ENCODE measurements at regions not wholly inside any gene's neighbourhood (a gene's known extent, or its start where the extent isn't known, plus 50 kb on each side); places are given as distances from the start of the nearest gene placed in this dataset.

- TF ChIP-seq CTCF (IDR thresholded peaks at IDR 0.05; ENCODE audit: low read length) (no peak), EZH2 (IDR thresholded peaks at IDR 0.05; ENCODE audit: borderline replicate concordance, low read length) (no peak)
Observed at GRCh38 chr2:150168595-150169236, 318.8 kb downstream of the RND3 start.
